ENCODE measurements at regions not wholly inside any gene's neighbourhood (a gene's known extent, or its start where the extent isn't known, plus 50 kb on each side); places are given as distances from the start of the nearest gene placed in this dataset.

GRCh38 chr5:155834271-155834975 is 492.5 kb upstream of the SGCD start:
- no peak for DNase-seq (ENCODE audit: low spot score)

GRCh38 chr5:155836089-155836803 is 490.7 kb upstream of the SGCD start:
- DNase-seq (ENCODE audit: low spot score) = no peak

- no peak for DNase-seq (ENCODE audit: low spot score)
Measured at GRCh38 chr5:155838394-155838793, 488.6 kb upstream of the SGCD start.

- DNase-seq (ENCODE audit: low spot score) = no peak
Measured at GRCh38 chr5:155839251-155840037, 487.5 kb upstream of the SGCD start.

GRCh38 chr5:155844542-155844941 is 482.4 kb upstream of the SGCD start:
- DNase-seq (ENCODE audit: low spot score) = no peak

GRCh38 chr5:155850370-155850769 is 476.6 kb upstream of the SGCD start:
- no peak for DNase-seq (ENCODE audit: low spot score)

- no peak for DNase-seq (ENCODE audit: low spot score)
Measured at GRCh38 chr5:155866971-155867370, 460.0 kb upstream of the SGCD start.

- DNase-seq (ENCODE audit: low spot score) = no peak
Measured at GRCh38 chr5:155867522-155868088, 459.4 kb upstream of the SGCD start.

- DNase-seq (ENCODE audit: low spot score) = no peak
Measured at GRCh38 chr5:155870636-155871035, 456.3 kb upstream of the SGCD start.

GRCh38 chr5:155871623-155872022 is 455.3 kb upstream of the SGCD start:
- no peak for DNase-seq (ENCODE audit: low spot score)

GRCh38 chr5:155872629-155873220 is 454.2 kb upstream of the SGCD start:
- DNase-seq (ENCODE audit: low spot score) = no peak

- DNase-seq (ENCODE audit: low spot score) = no peak
Measured at GRCh38 chr5:155878991-155879575, 447.9 kb upstream of the SGCD start.

GRCh38 chr5:155884041-155884440 is 442.9 kb upstream of the SGCD start:
- peak; percentile 37 for DNase-seq (ENCODE audit: low spot score)

- DNase-seq (ENCODE audit: low spot score) = no peak
Measured at GRCh38 chr5:155885199-155885598, 441.8 kb upstream of the SGCD start.

GRCh38 chr5:155886311-155887031 is 440.5 kb upstream of the SGCD start:
- no peak for DNase-seq (ENCODE audit: low spot score)

GRCh38 chr5:155895484-155895883 is 431.5 kb upstream of the SGCD start:
- DNase-seq (ENCODE audit: low spot score) = no peak

- no peak for DNase-seq (ENCODE audit: low spot score)
Measured at GRCh38 chr5:155897761-155898160, 429.2 kb upstream of the SGCD start.

GRCh38 chr5:155898284-155898683 is 428.7 kb upstream of the SGCD start:
- DNase-seq (ENCODE audit: low spot score) = no peak

GRCh38 chr5:155903791-155904190 is 423.2 kb upstream of the SGCD start:
- DNase-seq (ENCODE audit: low spot score) = no peak

- DNase-seq (ENCODE audit: low spot score) = no peak
Measured at GRCh38 chr5:155905364-155905763, 421.6 kb upstream of the SGCD start.

GRCh38 chr5:155906046-155906445 is 420.9 kb upstream of the SGCD start:
- DNase-seq (ENCODE audit: low spot score) = no peak
